CD4-positive, alpha-beta T cell treated with Interleukin-17A for 1 hour (primary cell): ENCODE measurements at regions not wholly inside any gene's neighbourhood (a gene's known extent, or its start where the extent isn't known, plus 50 kb on each side); places are given as distances from the start of the nearest gene placed in this dataset.

Experiments used
- DNase-seq: peaks from one replicate; pipeline ENCODE4 v3.0.0-alpha.2; 2020

- DNase-seq = peak; percentile 5
Measured at GRCh38 chr1:244353551-244354091, 98.1 kb downstream of the ADSS2 start.

GRCh38 chr1:244354810-244355278 is 96.9 kb downstream of the ADSS2 start:
- no peak for DNase-seq

- no peak for DNase-seq
Measured at GRCh38 chr1:244356376-244356775, 95.3 kb downstream of the ADSS2 start.
